HG02642 (cell line): ENCODE measurements at regions not wholly inside any gene's neighbourhood (a gene's known extent, or its start where the extent isn't known, plus 50 kb on each side); places are given as distances from the start of the nearest gene placed in this dataset.
A peak's percentile ranks its signal among the peaks of the same experiment; 100 is the strongest.
"Not testable (repeated sequence)": the region's sequence is repeated elsewhere in the genome, so short reads cannot be mapped to it uniquely, and the experiment has no call there.

ENCODE experiments used
- ATAC-seq: cut with Tn5 transposase; IDR thresholded peaks from one replicate; pipeline ENCODE4 v1.9.1; 2021; ENCODE audit warnings: mild to moderate bottlenecking; ENCODE audit not compliant: unreplicated experiment, poor library complexity

GRCh38 chr1:181251001-181251712 is 162.7 kb downstream of the IER5 start:
- ATAC-seq: no peak

- no peak for ATAC-seq
These were observed 163.2 kb downstream of the IER5 start for GRCh38 chr1:181251713-181252075.

GRCh38 chr1:181253601-181254000 is 165.1 kb downstream of the IER5 start:
- ATAC-seq: not testable (repeated sequence)

GRCh38 chr1:181255270-181255929 is 166.9 kb downstream of the IER5 start:
- no peak for ATAC-seq

- peak; percentile 88 for ATAC-seq
These were observed 168.6 kb downstream of the IER5 start for GRCh38 chr1:181257117-181257516.

- ATAC-seq: no peak
These were observed 170.7 kb downstream of the IER5 start for GRCh38 chr1:181259026-181259745.

GRCh38 chr1:181260271-181260670 is 171.8 kb downstream of the IER5 start:
- ATAC-seq: no peak

- ATAC-seq: no peak
These were observed 172.5 kb downstream of the IER5 start for GRCh38 chr1:181260994-181261393.

- no peak for ATAC-seq
These were observed 173.6 kb downstream of the IER5 start for GRCh38 chr1:181262069-181262468.

- no peak for ATAC-seq
These were observed 174.9 kb downstream of the IER5 start for GRCh38 chr1:181263444-181263843.

- no peak for ATAC-seq
These were observed 176.3 kb downstream of the IER5 start for GRCh38 chr1:181264821-181265220.

GRCh38 chr1:181284978-181285377 is 196.5 kb downstream of the IER5 start:
- no peak for ATAC-seq

- ATAC-seq: no peak
These were observed 188.1 kb upstream of the CACNA1E start for GRCh38 chr1:181295217-181295616.

- ATAC-seq: no peak
These were observed 187.1 kb upstream of the CACNA1E start for GRCh38 chr1:181296180-181296579.

GRCh38 chr1:181308098-181308497 is 175.2 kb upstream of the CACNA1E start:
- no peak for ATAC-seq

GRCh38 chr1:181310560-181310959 is 172.8 kb upstream of the CACNA1E start:
- no peak for ATAC-seq

- no peak for ATAC-seq
These were observed 170.4 kb upstream of the CACNA1E start for GRCh38 chr1:181312946-181313345.

GRCh38 chr1:181313466-181313865 is 169.9 kb upstream of the CACNA1E start:
- ATAC-seq: no peak

- ATAC-seq: no peak
These were observed 169.3 kb upstream of the CACNA1E start for GRCh38 chr1:181314010-181314409.

GRCh38 chr1:181314959-181315358 is 168.4 kb upstream of the CACNA1E start:
- no peak for ATAC-seq

GRCh38 chr1:181317261-181317930 is 165.9 kb upstream of the CACNA1E start:
- no peak for ATAC-seq
